ENCODE measurements at regions not wholly inside any gene's neighbourhood (a gene's known extent, or its start where the extent isn't known, plus 50 kb on each side); places are given as distances from the start of the nearest gene placed in this dataset.

DNA sequence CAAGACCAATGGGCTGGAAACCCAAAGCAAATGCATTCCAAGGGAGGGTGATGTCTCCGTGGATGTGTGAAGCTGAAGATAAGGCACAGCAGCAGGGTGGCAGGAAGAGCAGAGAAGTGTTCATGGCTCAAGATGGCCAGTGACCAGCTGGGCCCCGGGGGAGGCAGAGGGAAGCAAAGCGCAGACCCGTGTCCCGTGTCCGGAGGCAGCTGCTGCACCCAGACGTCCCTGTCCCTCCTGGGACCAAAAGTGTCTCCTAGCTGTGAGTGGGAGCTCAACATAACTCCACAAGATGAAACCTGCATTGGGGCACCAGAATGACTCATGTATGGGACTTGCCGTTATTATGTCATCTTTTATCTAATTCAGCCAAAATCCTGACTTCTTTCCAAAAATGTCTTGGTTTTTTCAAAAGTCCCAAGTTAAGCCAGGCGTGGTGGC, 118.2 kb downstream of the RIPK4 start:
- TF ChIP-seq, protein P1, sequence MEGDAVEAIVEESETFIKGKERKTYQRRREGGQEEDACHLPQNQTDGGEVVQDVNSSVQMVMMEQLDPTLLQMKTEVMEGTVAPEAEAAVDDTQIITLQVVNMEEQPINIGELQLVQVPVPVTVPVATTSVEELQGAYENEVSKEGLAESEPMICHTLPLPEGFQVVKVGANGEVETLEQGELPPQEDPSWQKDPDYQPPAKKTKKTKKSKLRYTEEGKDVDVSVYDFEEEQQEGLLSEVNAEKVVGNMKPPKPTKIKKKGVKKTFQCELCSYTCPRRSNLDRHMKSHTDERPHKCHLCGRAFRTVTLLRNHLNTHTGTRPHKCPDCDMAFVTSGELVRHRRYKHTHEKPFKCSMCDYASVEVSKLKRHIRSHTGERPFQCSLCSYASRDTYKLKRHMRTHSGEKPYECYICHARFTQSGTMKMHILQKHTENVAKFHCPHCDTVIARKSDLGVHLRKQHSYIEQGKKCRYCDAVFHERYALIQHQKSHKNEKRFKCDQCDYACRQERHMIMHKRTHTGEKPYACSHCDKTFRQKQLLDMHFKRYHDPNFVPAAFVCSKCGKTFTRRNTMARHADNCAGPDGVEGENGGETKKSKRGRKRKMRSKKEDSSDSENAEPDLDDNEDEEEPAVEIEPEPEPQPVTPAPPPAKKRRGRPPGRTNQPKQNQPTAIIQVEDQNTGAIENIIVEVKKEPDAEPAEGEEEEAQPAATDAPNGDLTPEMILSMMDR (IDR thresholded peaks at IDR 0.05; ENCODE audit: low read depth, low read length) = no peak
- no peak overlapping the region for H3K27ac ChIP-seq

DNA sequence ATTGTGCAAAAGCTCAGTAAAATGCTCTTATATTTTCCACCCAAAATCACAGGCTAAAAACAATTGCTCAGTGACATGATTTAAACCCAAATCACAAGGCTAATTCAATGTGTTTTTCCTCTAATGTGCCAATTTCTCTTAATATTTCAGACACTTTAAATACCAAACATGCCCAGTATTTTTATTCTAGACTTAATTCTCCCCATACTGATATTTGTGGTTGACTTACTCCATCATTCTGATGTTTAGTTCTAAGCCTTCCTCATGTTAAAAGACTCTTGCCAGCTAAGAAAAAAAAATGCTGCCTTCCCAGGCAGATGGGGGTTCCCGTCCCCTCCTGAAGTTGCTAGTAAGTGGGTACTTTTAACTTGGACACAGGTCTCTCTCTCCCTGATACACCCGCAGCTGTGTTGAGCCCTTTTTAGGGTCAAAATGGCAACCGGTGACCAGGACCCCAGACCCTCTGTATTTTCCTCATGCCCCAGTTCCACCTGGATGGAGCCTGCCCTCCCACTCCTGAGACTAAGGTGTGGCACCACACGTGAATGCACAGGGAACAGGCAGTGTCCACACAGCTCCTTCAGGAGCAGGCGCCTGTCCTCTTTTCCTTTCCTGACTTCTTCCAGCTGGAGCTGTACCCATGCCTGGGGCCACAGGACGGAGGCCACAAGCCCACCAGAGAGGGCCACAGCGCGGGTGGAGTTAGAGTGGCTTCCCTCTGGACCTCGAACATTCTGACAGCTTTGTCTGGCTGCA, 118.9 kb downstream of the RIPK4 start:
- Histone ChIP-seq H3K36me3 (no peaks in the 10 kb centered on the region), H3K9me3 (ENCODE audit: severe bottlenecking) (no peaks in the 10 kb centered on the region), H3K27ac (no peak overlapping the region), H3K27me3 (ENCODE audit: insufficient read depth, low read depth, severe bottlenecking) (no peaks in the 10 kb centered on the region), H3K4me3 (ENCODE audit: low read depth, low read length) (no peak overlapping the region)
- TF ChIP-seq, protein P1 (IDR thresholded peaks at IDR 0.05; ENCODE audit: low read depth, low read length) = no peak
- DNase-seq = no peak

More for the DNA sequence above, 118.2 kb downstream of the RIPK4 start:
- H3K27me3 ChIP-seq (ENCODE audit: insufficient read depth, low read depth, severe bottlenecking) = no peaks in the 10 kb centered on the region
- DNase-seq = no peak
- no peaks in the 10 kb centered on the region for H3K9me3 ChIP-seq (ENCODE audit: severe bottlenecking)
- H3K4me3 ChIP-seq (ENCODE audit: low read depth, low read length) = no peak overlapping the region
- no peaks in the 10 kb centered on the region for H3K36me3 ChIP-seq

DNA sequence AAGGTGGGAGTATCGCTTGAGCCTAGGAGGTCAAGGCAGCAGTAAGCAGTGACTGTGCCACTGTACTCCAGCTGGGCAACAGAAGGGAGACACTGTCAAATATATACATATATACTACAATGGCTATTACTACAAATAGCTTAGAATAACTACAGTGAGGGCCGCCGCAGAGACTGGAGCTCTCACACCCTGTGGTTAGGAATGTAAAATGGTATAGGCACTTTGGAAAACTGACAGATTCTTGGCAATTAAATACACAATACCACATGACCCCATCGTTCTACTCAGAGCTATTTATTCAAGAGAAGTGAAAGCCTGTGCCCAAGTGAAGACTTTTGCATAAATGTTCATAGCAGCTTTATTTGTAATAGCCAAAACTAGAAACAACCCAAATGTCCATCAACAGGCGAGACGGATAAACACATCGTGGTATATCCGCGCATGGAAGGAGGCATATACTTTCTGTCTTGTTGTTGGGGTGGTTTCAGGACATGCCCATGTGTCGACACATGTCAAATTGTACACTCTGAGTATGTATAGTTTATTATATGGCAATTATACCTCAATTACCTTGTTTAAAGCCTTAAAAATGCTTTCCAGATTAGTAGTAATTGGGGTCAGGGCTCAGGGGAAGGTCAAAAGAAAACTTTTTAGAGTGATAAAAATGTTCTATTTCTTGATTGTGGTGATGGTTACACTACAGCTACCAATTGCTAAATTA, 123.4 kb downstream of the RIPK4 start:
- H3K9me3 ChIP-seq (ENCODE audit: severe bottlenecking) = no peaks in the 10 kb centered on the region
- H3K27ac ChIP-seq = no peak overlapping the region
- no peaks in the 10 kb centered on the region for H3K27me3 ChIP-seq (ENCODE audit: insufficient read depth, low read depth, severe bottlenecking)
- TF ChIP-seq, protein P1 (IDR thresholded peaks at IDR 0.05; ENCODE audit: low read depth, low read length) = no peak
- DNase-seq = no peak
- no peak overlapping the region for H3K4me3 ChIP-seq (ENCODE audit: low read depth, low read length)
- H3K36me3 ChIP-seq = no peaks in the 10 kb centered on the region

DNA sequence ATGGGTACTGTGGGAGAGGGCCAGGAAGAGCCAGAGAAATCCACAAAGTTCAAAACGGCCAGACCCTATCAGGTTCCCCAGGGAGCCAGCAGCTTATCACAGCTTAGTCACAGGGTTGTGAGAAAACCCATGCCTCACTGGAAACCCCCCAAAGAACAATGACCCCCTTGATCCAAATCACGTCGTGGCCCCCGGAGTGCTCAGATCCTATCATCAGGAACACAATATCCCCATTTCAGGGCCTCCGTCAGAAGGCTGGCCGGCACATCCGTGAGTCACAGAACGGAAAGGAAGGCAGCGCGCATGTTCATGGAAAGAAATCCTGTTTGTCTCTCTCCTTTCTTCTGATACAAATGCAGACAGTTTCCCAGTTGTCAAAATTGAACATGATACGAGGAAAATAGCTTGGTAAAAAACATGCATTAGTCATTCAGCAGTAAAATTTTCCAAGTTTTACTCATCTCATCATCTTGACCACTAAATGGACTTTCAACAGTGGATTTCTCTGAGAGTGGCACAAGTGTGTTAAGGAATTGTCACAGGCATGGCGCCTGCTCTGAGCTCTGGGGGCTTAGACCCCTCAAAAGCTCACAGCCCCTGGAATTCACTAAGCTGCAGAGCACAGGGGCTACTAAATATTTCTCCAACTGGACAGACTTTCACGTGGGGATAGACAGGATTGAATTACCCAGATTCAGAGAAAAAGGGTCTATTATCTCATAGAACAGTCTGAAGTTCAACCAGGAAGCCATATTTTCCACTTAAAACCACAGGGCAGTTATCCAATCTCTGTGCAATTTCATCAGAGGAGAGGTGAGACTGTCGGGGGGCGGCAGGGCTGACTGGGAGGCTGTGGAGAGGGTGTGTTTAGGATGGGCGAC, 124.8 kb downstream of the RIPK4 start:
- no peaks in the 10 kb centered on the region for H3K36me3 ChIP-seq
- TF ChIP-seq, protein P1 (IDR thresholded peaks at IDR 0.05; ENCODE audit: low read depth, low read length) = no peak
- DNase-seq = no peak
- no peak overlapping the region for H3K27ac ChIP-seq
- no peaks in the 10 kb centered on the region for H3K27me3 ChIP-seq (ENCODE audit: insufficient read depth, low read depth, severe bottlenecking)
- peaks cover 5% of the 10 kb centered on the region for H3K9me3 ChIP-seq (ENCODE audit: severe bottlenecking)
- H3K4me3 ChIP-seq (ENCODE audit: low read depth, low read length) = no peak overlapping the region

DNA sequence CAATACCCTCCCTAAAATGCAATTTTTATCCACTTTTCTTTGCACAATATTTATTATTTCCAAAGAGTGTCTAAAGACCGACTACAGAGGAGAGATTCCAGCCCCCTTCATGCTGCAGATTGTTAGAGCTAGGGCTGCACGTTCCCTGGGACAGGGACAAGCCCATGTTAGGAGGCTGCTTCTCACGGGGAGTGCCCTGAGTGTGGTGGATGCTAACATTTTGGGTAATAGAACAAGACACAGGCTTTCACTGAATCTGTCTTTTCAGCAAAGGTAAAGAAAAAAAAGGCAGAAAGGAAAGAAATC, 125.4 kb downstream of the RIPK4 start:
- DNase-seq = no peak
- Histone ChIP-seq H3K4me3 (ENCODE audit: low read depth, low read length) (no peak overlapping the region), H3K27ac (no peak overlapping the region), H3K27me3 (ENCODE audit: insufficient read depth, low read depth, severe bottlenecking) (no peaks in the 10 kb centered on the region), H3K9me3 (ENCODE audit: severe bottlenecking) (peaks cover 5% of the 10 kb centered on the region), H3K36me3 (no peaks in the 10 kb centered on the region)
- TF ChIP-seq, protein P1 (IDR thresholded peaks at IDR 0.05; ENCODE audit: low read depth, low read length) = no peak
